DND-41 (cell line): ENCODE measurements at regions not wholly inside any gene's neighbourhood (a gene's known extent, or its start where the extent isn't known, plus 50 kb on each side); places are given as distances from the start of the nearest gene placed in this dataset.

Experiments
- ATAC-seq: fragments of 200-7000 bp; cut with Tn5 transposase; 3 replicates; pipeline ENCODE4 v1.9.1; 2021; ENCODE audit warnings: low read depth; ENCODE audit not compliant: insufficient read depth
- DNase-seq: peaks from one replicate; pipeline ENCODE4 v3.0.0-alpha.2; 2020
- H2AFZ ChIP-seq: 2 replicates; pipeline ENCODE4 v1.6.0; 2012; ENCODE audit warnings: low read depth, low read length
- H3K27ac ChIP-seq: 2 replicates; pipeline ENCODE4 v1.5.1; 2012; ENCODE audit warnings: low read length, inconsistent platforms
- H3K27me3 ChIP-seq: fragments of 200-600 bp; sonication (generic); 2 replicates; pipeline ENCODE4 v1.6.0; 2012; ENCODE audit warnings: low read length, mild to moderate bottlenecking, inconsistent platforms; ENCODE audit not compliant: insufficient read depth, poor library complexity
- H3K36me3 ChIP-seq: 2 replicates; pipeline ENCODE4 v1.5.1; 2012; ENCODE audit warnings: low read length, inconsistent platforms; ENCODE audit not compliant: insufficient read depth
- H3K4me1 ChIP-seq: 2 replicates; pipeline ENCODE4 v1.5.1; 2012; ENCODE audit warnings: mild to moderate bottlenecking, low read length; ENCODE audit not compliant: insufficient read depth
- H3K4me2 ChIP-seq: 2 replicates; pipeline ENCODE4 v1.6.0; 2012; ENCODE audit warnings: mild to moderate bottlenecking, moderate library complexity, low read length, inconsistent platforms; ENCODE audit not compliant: insufficient read depth
- H3K4me3 ChIP-seq, 2 experiments: fragments of 200-600 bp in 1 of 2; shearing (Covaris generic) in 1 of 2; 2 replicates each; pipeline ENCODE4 v1.5.1; 2012 to 2016; ENCODE audit warnings: inconsistent platforms in 2 of 2, low read length in 2 of 2, mild to moderate bottlenecking in 2 of 2, low read depth in 1 of 2, moderate library complexity in 1 of 2
- H3K79me2 ChIP-seq: 2 replicates; pipeline ENCODE4 v1.6.0; 2012; ENCODE audit warnings: low read length, inconsistent platforms; ENCODE audit not compliant: insufficient read depth
- H3K9ac ChIP-seq: 2 replicates; pipeline ENCODE4 v1.6.0; 2012; ENCODE audit warnings: low read depth, mild to moderate bottlenecking, inconsistent platforms, low read length, moderate library complexity
- H3K9me3 ChIP-seq: 2 replicates; pipeline ENCODE4 v1.5.1; 2012; ENCODE audit warnings: low read length, moderate library complexity, mild to moderate bottlenecking, inconsistent platforms; ENCODE audit not compliant: insufficient read depth, severe bottlenecking
- H4K20me1 ChIP-seq: 2 replicates; pipeline ENCODE4 v1.6.0; 2012; ENCODE audit warnings: low read length; ENCODE audit not compliant: insufficient read depth
- CTCF ChIP-seq: IDR thresholded peaks from 2 replicates; pipeline ENCODE4 v1.5.1; 2012; ENCODE audit warnings: borderline replicate concordance, low read length, moderate library complexity, mild to moderate bottlenecking; ENCODE audit not compliant: poor library complexity, severe bottlenecking; ENCODE audit errors: extremely low read depth
- EZH2 ChIP-seq: IDR thresholded peaks from 3 replicates; pipeline ENCODE4 v1.6.1; 2012; ENCODE audit warnings: borderline replicate concordance, low read depth, mild to moderate bottlenecking, moderate library complexity, low read length, inconsistent platforms; ENCODE audit not compliant: severe bottlenecking

- TF ChIP-seq EZH2 (no peak), CTCF (no peak)
- no peaks in the 10 kb centered on the region for H3K79me2 ChIP-seq
- no peak overlapping the region for H3K27ac ChIP-seq
- no peaks in the 10 kb centered on the region for H3K36me3 ChIP-seq
- no peaks in the 10 kb centered on the region for H3K27me3 ChIP-seq
- DNase-seq (no peak), ATAC-seq (no peak)
- H2AFZ ChIP-seq = no peak overlapping the region
- H4K20me1 ChIP-seq = no peaks in the 10 kb centered on the region
- no peak overlapping the region for H3K4me2 ChIP-seq
- no peaks in the 10 kb centered on the region for H3K9me3 ChIP-seq
- H3K4me1 ChIP-seq = no peaks in the 10 kb centered on the region
- no peak overlapping the region for H3K9ac ChIP-seq
- H3K4me3 ChIP-seq = no peak overlapping the region
Observed at GRCh38 chr7:49513911-49514310, 259.5 kb upstream of the VWC2 start.

GRCh38 chr7:49520951-49521350 is 252.5 kb upstream of the VWC2 start:
- no peak overlapping the region for H2AFZ ChIP-seq
- no peaks in the 10 kb centered on the region for H3K36me3 ChIP-seq
- no peaks in the 10 kb centered on the region for H4K20me1 ChIP-seq
- no peak overlapping the region for H3K9ac ChIP-seq
- no peaks in the 10 kb centered on the region for H3K9me3 ChIP-seq
- H3K79me2 ChIP-seq = no peaks in the 10 kb centered on the region
- no peaks in the 10 kb centered on the region for H3K4me1 ChIP-seq
- H3K27me3 ChIP-seq = no peaks in the 10 kb centered on the region
- no peak overlapping the region for H3K4me3 ChIP-seq
- no peak for TF ChIP-seq EZH2
- TF ChIP-seq CTCF = no peak
- ATAC-seq = no peak
- no peak overlapping the region for H3K27ac ChIP-seq
- H3K4me2 ChIP-seq = no peak overlapping the region
- no peak for DNase-seq

- no peaks in the 10 kb centered on the region for H3K27me3 ChIP-seq
- no peak overlapping the region for H3K4me3 ChIP-seq
- no peak overlapping the region for H3K4me2 ChIP-seq
- no peak overlapping the region for H3K9ac ChIP-seq
- no peak overlapping the region for H3K27ac ChIP-seq
- no peaks in the 10 kb centered on the region for H4K20me1 ChIP-seq
- TF ChIP-seq CTCF (no peak), EZH2 (no peak)
- no peaks in the 10 kb centered on the region for H3K79me2 ChIP-seq
- H3K4me1 ChIP-seq = no peaks in the 10 kb centered on the region
- DNase-seq (no peak), ATAC-seq (no peak)
- no peak overlapping the region for H2AFZ ChIP-seq
- no peaks in the 10 kb centered on the region for H3K36me3 ChIP-seq
- H3K9me3 ChIP-seq = no peaks in the 10 kb centered on the region
Observed at GRCh38 chr7:49522111-49522510, 251.3 kb upstream of the VWC2 start.

GRCh38 chr7:49523870-49524269 is 249.6 kb upstream of the VWC2 start:
- H3K79me2 ChIP-seq = no peaks in the 10 kb centered on the region
- no peaks in the 10 kb centered on the region for H3K4me1 ChIP-seq
- H2AFZ ChIP-seq = no peak overlapping the region
- no peaks in the 10 kb centered on the region for H3K9me3 ChIP-seq
- no peaks in the 10 kb centered on the region for H3K27me3 ChIP-seq
- DNase-seq = no peak
- no peak for ATAC-seq
- no peak overlapping the region for H3K4me3 ChIP-seq
- no peaks in the 10 kb centered on the region for H4K20me1 ChIP-seq
- no peaks in the 10 kb centered on the region for H3K36me3 ChIP-seq
- no peak overlapping the region for H3K27ac ChIP-seq
- TF ChIP-seq EZH2 (no peak), CTCF (no peak)
- no peak overlapping the region for H3K9ac ChIP-seq
- H3K4me2 ChIP-seq = no peak overlapping the region
